GM12878 (cell line): ENCODE measurements at regions not wholly inside any gene's neighbourhood (a gene's known extent, or its start where the extent isn't known, plus 50 kb on each side); places are given as distances from the start of the nearest gene placed in this dataset.

Experiments
- ATAC-seq: fragments of 200-7000 bp; cut with Tn5 transposase; 3 replicates; pipeline ENCODE4 v1.9.1; 2020; ENCODE audit warnings: mild to moderate bottlenecking, moderate library complexity
- BruUV-seq: library from RNA; stranded (reverse); fragments of 400-500 nt; replicated peaks from 2 replicates; lab custom pipeline; 2021; lab: Mats Ljungman, UMichigan
- CTCF ChIA-PET: fragments of 300-600 bp; sonication (Branson Sonifier 250); formaldehyde crosslinking; extraction: SDS; loops from one replicate; lab custom pipeline; 2021; ENCODE audit warnings: inconsistent platforms; lab: Yijun Ruan, JAX
- POLR2A ChIA-PET: fragments of 350-600 bp; formaldehyde crosslinking; extraction: SDS; loops from one replicate; lab custom pipeline; 2021; ENCODE audit warnings: inconsistent platforms; lab: Charles Lee
- RAD21 ChIA-PET: fragments of 300-600 bp; sonication (Branson Sonifier 250); formaldehyde crosslinking; loops from one replicate; lab custom pipeline; 2023; ENCODE audit warnings: antibody characterized with exemption; ENCODE audit not compliant: unreplicated experiment; lab: Charles Lee
- SMC1A ChIA-PET: fragments of 300-600 bp; sonication (Branson Sonifier 250); formaldehyde crosslinking; loops from one replicate; lab custom pipeline; 2023; ENCODE audit not compliant: unreplicated experiment, uncharacterized antibody; lab: Charles Lee
- DNase-seq: peaks from one replicate; pipeline ENCODE4 v3.0.0-alpha.2; 2011; ENCODE audit warnings: low read depth, low spot score
- FAIRE-seq: peaks from 3 replicates; lab custom pipeline; 2011; peaks lifted over from hg19 to GRCh38; lab: Jason Lieb, UNC
- H2AFZ ChIP-seq: 2 replicates; pipeline ENCODE4 v1.6.0; 2011; ENCODE audit warnings: low read depth, low read length, control low read depth; ENCODE audit not compliant: control insufficient read depth
- H3K27ac ChIP-seq: 2 replicates; pipeline ENCODE4 v1.5.1; 2011; ENCODE audit warnings: control low read depth; ENCODE audit not compliant: control insufficient read depth, insufficient read depth
- H3K27me3 ChIP-seq, 2 experiments: replicated peaks in 1 of 2; 2 replicates each; pipeline versions ENCODE4 v1.6.0 to v1.6.1; 2011; ENCODE audit warnings: low read length in 1 of 2; ENCODE audit not compliant: control insufficient read depth in 2 of 2, insufficient read depth in 2 of 2
- H3K36me3 ChIP-seq, 2 experiments: 2 replicates each; pipeline ENCODE4 v1.5.1; 2011; ENCODE audit warnings: low read length in 1 of 2; ENCODE audit not compliant: control insufficient read depth in 2 of 2, insufficient read depth in 2 of 2
- H3K4me1 ChIP-seq: 2 replicates; pipeline ENCODE4 v1.6.1; 2011; ENCODE audit warnings: mild to moderate bottlenecking, low read length, moderate library complexity, mixed read lengths; ENCODE audit not compliant: control insufficient read depth, insufficient read depth
- H3K4me2 ChIP-seq: 2 replicates; pipeline ENCODE4 v1.6.0; 2011; ENCODE audit warnings: control low read depth; ENCODE audit not compliant: control insufficient read depth, insufficient read depth
- H3K4me3 ChIP-seq: fragments of 200-600 bp; sonication (generic); 2 replicates; pipeline ENCODE4 v1.5.1; 2016
- H3K79me2 ChIP-seq: 2 replicates; pipeline ENCODE4 v1.6.0; 2011; ENCODE audit warnings: low read length; ENCODE audit not compliant: control insufficient read depth, insufficient read depth
- H3K9ac ChIP-seq: 2 replicates; pipeline ENCODE4 v1.8.0; 2011; ENCODE audit warnings: low read length, control low read depth, mixed read lengths; ENCODE audit not compliant: control insufficient read depth, insufficient read depth
- H3K9me3 ChIP-seq: replicated peaks from 3 replicates; pipeline ENCODE4 v1.5.1; 2011; ENCODE audit warnings: mild to moderate bottlenecking, low read length; ENCODE audit not compliant: control insufficient read depth, insufficient read depth
- H4K20me1 ChIP-seq: 2 replicates; pipeline ENCODE4 v1.6.0; 2011; ENCODE audit not compliant: control insufficient read depth, insufficient read depth
- DPF2 ChIP-seq: fragments of 450-650 bp; IDR thresholded peaks from 2 replicates; pipeline ENCODE4 v1.6.1; 2017; ENCODE audit warnings: mild to moderate bottlenecking
- EED ChIP-seq: sonication (generic); IDR thresholded peaks from 2 replicates; pipeline ENCODE4 v1.6.1; 2016; ENCODE audit warnings: antibody characterized with exemption, low read depth
- EP300 ChIP-seq, 2 experiments: fragments of 150-350 bp in 1 of 2; IDR thresholded peaks; 2 replicates each; pipeline ENCODE4 v1.6.1; 2011 to 2012; ENCODE audit warnings: low read depth in 2 of 2, low read length in 2 of 2, borderline replicate concordance in 1 of 2, improper control_type of control experiment in 1 of 2, inconsistent platforms in 1 of 2; ENCODE audit not compliant: control insufficient read depth in 1 of 2
- GABPA ChIP-seq: IDR thresholded peaks from 2 replicates; pipeline ENCODE4 v1.6.1; 2014; ENCODE audit warnings: antibody characterized with exemption, low read depth, mild to moderate bottlenecking, inconsistent platforms
- MXI1 ChIP-seq: fragments of 150-350 bp; IDR thresholded peaks from 2 replicates; pipeline ENCODE4 v1.6.1; 2011; ENCODE audit warnings: low read depth, mild to moderate bottlenecking, inconsistent platforms, low read length, improper control_type of control experiment
- POLR2AphosphoS2 ChIP-seq: IDR thresholded peaks from 2 replicates; pipeline ENCODE4 v1.6.1; 2011; ENCODE audit warnings: low read depth, mild to moderate bottlenecking, low read length, improper control_type of control experiment, moderate library complexity
- POLR2AphosphoS5 ChIP-seq: IDR thresholded peaks from 2 replicates; pipeline ENCODE4 v1.6.1; 2011; ENCODE audit warnings: mild to moderate bottlenecking, low read length, inconsistent platforms
- ZNF207 ChIP-seq: fragments of 450-650 bp; IDR thresholded peaks from 2 replicates; pipeline ENCODE4 v1.6.1; 2014; ENCODE audit warnings: antibody characterized with exemption, mild to moderate bottlenecking, borderline replicate concordance
- ZNF622 ChIP-seq: fragments of 450-650 bp; IDR thresholded peaks from 2 replicates; pipeline ENCODE4 v1.6.1; 2017; ENCODE audit warnings: mild to moderate bottlenecking, inconsistent platforms
- WGBS: methylation state at CpG from one replicate; pipeline ENCODE4 v1.1.6; 2016; ENCODE audit warnings: low lambda C conversion rate; ENCODE audit not compliant: insufficient replicate concordance, insufficient coverage; ENCODE audit errors: missing lambda C conversion rate; 5-methylcytosine and 5-hydroxymethylcytosine counted together
- in situ Hi-C: fragments of 300-500 bp; cut with MboI; formaldehyde crosslinking; loops from 9 replicates; pipeline ENCODE4 v1.14.3; 2018; ENCODE audit warnings: mixed read lengths
- intact Hi-C: fragments of 100-400 bp; cut with micrococcal nuclease; formaldehyde crosslinking; loops from one replicate; pipeline ENCODE4 v1.14.2; 2022; ENCODE audit not compliant: unreplicated experiment

DNA sequence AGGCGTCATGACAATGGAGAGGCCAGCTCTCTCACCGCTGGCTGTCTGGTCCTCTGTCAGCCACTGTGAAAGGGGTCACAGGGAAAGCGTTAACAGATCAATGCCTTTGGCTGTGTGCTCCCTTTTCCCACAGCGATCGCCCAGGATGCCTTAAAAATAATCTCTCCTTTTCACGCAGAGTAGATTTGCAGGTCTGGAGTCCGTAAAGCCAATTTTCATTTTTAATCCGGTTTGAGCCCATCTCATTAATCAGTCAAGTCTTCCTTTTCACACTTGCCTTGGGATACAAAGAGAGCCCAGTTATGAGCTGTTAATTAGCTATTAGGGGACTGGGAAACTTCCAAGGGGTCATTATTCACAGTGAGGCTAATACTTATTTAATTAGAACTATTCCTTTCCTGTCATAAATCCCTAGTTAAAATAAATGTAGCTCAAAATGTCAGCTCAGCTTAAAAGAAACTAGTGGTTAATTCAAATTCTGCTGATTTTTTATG, 104.3 kb upstream of the RASGRP1 start:
- ATAC-seq (no peak), DNase-seq (no peak), FAIRE-seq (no peak)
- Histone ChIP-seq H3K27ac (no peak overlapping the region), H3K27me3 (no peaks in the 10 kb centered on the region), H3K9ac (no peak overlapping the region), H3K4me3 (no peak overlapping the region), H2AFZ (no peak overlapping the region), H3K9me3 (no peaks in the 10 kb centered on the region), H3K79me2 (no peaks in the 10 kb centered on the region), H3K4me2 (no peak overlapping the region), H3K4me1 (peaks cover 48% of the 10 kb centered on the region), H4K20me1 (no peaks in the 10 kb centered on the region), H3K36me3 (no peaks in the 10 kb centered on the region)
- ChIA-PET RAD21 (interaction anchor here (7.9 to 22.5 kb wide), 4 partner anchors 15 to 107 kb away, joined by 134 to 517 read pairs (median 298); partner anchors contain the start of gene RASGRP1), CTCF (interaction anchor here (0.9 to 9.3 kb wide), 10 partner anchors 10 to 106 kb away, joined by 3 to 112 read pairs (median 4); partner anchors contain the start of gene RASGRP1), SMC1A (interaction anchor here (1.3 to 47.0 kb wide), 6 partner anchors 13 to 116 kb away, joined by 4 to 1803 read pairs (median 178); partner anchors contain the start of gene RASGRP1), POLR2A (interaction anchor here (0.8 to 11.3 kb wide), 9 partner anchors 9 to 107 kb away, joined by 3 to 367 read pairs (median 5); partner anchors contain the start of gene RASGRP1)
- intact Hi-C loops, result no loop called here
- 98% methylated on average over 8 of the region's 8 CpGs for WGBS
- TF ChIP-seq GABPA (no peak), EED (no peak), POLR2AphosphoS2 (no peak), DPF2 (no peak), ZNF622 (no peak), ZNF207 (no peak), EP300 (IDR thresholded peaks at IDR 0.05; ENCODE audit: borderline replicate concordance in 1 of 2, control insufficient read depth in 1 of 2, low read depth in 2 of 2, low read length in 2 of 2) (no peak), MXI1 (no peak), POLR2AphosphoS5 (no peak)
- in situ Hi-C loops, result no loop called here
- BruUV-seq, result no TSS peak
